ENCODE measurements at regions not wholly inside any gene's neighbourhood (a gene's known extent, or its start where the extent isn't known, plus 50 kb on each side); places are given as distances from the start of the nearest gene placed in this dataset.
"Not testable (repeated sequence)": the region's sequence is repeated elsewhere in the genome, so short reads cannot be mapped to it uniquely, and the experiment has no call there.

DNA sequence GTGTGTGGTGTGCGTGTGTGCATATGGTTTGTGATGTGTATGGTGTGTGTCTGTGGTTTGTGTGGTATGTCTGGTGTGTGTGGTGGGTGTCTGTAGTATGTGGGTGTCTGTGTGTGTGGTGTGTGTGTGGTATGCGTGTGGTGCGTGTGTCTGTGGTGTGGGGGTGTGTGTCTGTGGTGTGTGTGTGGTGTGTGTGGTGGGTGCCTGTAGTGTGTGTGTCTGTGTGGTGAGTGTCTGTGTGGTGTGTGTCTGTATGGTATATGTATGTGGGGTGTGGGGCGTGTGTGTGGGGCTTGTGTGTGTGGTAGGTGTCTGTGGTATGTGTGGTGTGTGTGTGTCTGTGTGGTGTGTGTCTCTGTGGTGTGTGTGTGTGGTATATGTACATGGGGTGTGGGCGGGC, 300.7 kb downstream of the TEX29 start:
- Histone ChIP-seq H3K36me3 (no peaks in the 10 kb centered on the region), H3K4me3 (no peak overlapping the region), H3K27me3 (peaks cover 4% of the 10 kb centered on the region; the same call in 1 of the 2 replicates), H3K9me3 (replicated peaks) (no peaks in the 10 kb centered on the region), H3K4me1 (no peaks in the 10 kb centered on the region), H3K27ac (no peak overlapping the region)
- no peak for DNase-seq

DNA sequence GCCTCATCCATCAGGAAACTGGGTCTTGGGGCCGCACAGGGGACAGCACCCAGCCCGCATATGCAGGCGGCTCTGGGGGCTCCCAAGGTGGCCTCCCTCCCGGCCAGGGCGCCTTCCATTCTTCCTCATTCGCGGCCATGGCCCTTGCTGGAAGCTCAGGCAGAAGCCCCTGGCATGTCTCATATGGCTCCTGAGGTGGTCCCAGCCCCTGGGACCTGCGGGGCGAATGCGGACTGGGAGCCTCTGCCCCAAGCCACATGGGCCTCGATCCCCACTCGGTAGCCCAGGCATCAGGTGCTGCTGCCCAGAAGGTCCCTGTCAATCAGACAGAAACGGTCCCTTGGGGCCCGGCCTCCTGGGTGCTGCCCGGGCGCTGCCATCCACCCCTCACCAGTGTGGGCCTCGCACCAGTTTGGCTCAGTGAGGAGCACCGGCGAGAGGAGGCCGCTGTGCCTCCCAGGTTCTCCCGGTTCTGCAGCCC, 301.6 kb downstream of the TEX29 start:
- H3K27ac ChIP-seq: no peak overlapping the region
- H3K36me3 ChIP-seq: no peaks in the 10 kb centered on the region
- no peak for DNase-seq
- H3K4me3 ChIP-seq: no peak overlapping the region
- no peaks in the 10 kb centered on the region for H3K9me3 ChIP-seq (replicated peaks)
- H3K4me1 ChIP-seq: no peaks in the 10 kb centered on the region
- peaks cover 4% of the 10 kb centered on the region; the same call in 1 of the 2 replicates for H3K27me3 ChIP-seq

DNA sequence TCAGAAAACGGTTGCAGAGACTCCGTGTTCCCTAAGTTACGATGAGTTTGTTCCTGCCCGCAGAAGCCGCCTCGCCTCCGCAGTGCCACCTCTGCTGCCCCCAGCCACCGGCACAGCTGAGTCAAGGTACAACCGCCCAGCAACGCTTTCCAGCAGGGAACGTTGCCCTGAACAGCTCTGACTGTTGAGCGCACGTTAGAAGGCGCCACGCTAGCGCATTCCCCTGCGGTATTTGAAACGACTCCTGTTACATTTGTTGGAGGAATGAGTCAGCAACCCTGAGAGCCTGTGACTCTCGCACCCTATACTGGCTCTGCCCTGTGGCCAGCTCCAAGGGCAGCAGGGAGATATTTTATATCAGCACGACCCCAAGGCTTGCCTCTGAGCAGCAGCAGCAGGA, 302.8 kb downstream of the TEX29 start:
- Histone ChIP-seq H3K4me1 (no peaks in the 10 kb centered on the region), H3K27me3 (peaks cover 10% of the 10 kb centered on the region), H3K27ac (no peak overlapping the region), H3K36me3 (no peaks in the 10 kb centered on the region), H3K9me3 (replicated peaks) (no peaks in the 10 kb centered on the region), H3K4me3 (no peak overlapping the region)
- DNase-seq: no peak

DNA sequence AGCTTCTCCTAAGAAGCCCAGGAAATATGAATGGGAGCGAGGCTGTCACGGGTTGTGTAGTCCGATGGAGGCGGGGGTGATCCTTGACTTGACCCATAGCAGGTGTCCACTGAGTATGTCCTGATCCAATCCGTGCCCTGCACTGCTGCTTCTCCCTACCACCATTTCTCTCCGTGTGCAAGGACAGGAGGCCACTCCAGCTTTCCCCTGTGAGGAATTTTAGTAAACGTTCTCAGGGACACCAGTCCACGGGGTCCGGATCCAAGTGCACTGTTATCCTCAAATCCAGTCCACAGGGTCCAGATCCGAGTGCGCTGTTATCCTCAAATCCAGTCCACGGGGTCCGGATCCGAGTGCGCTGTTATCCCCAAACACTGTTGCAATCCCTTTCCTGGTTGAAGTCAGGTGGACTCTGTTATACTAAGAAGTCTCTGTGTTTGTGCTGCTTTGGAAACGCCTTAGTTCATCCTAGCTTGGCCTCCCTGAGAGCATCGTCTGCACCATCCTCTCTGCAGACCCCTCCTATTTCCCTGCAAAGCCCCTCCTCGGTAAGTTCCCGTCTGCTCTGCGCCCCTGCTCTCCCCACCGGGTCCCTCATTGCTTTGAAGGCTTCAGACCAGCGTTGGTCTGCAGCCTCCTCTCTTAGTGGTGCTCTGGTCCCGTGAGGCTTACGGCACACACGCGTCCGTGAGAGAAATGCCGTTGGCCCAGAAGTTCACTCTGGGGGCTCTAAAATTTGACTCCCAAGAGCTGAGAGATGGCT, 303.5 kb downstream of the TEX29 start:
- no peak for DNase-seq
- H3K4me1 ChIP-seq: no peaks in the 10 kb centered on the region

GRCh38 chr13:111625526-111626315, 305.3 kb downstream of the TEX29 start:
- H3K27ac ChIP-seq: no peak overlapping the region
- no peak overlapping the region for H3K4me3 ChIP-seq
- no peak for DNase-seq
- no peaks in the 10 kb centered on the region for H3K4me1 ChIP-seq
- H3K36me3 ChIP-seq: no peaks in the 10 kb centered on the region
- H3K9me3 ChIP-seq (replicated peaks): no peaks in the 10 kb centered on the region
- H3K27me3 ChIP-seq: peaks cover 13% of the 10 kb centered on the region

More for the DNA sequence above, 303.5 kb downstream of the TEX29 start:
- H3K27ac ChIP-seq: no peak overlapping the region
- no peaks in the 10 kb centered on the region for H3K9me3 ChIP-seq (replicated peaks)
- peaks cover 13% of the 10 kb centered on the region for H3K27me3 ChIP-seq
- no peaks in the 10 kb centered on the region for H3K36me3 ChIP-seq
- H3K4me3 ChIP-seq: no peak overlapping the region

- peaks cover 13% of the 10 kb centered on the region for H3K27me3 ChIP-seq
- H3K9me3 ChIP-seq (replicated peaks): no peaks in the 10 kb centered on the region
These were observed 306.2 kb downstream of the TEX29 start for GRCh38 chr13:111626371-111627305.

DNA sequence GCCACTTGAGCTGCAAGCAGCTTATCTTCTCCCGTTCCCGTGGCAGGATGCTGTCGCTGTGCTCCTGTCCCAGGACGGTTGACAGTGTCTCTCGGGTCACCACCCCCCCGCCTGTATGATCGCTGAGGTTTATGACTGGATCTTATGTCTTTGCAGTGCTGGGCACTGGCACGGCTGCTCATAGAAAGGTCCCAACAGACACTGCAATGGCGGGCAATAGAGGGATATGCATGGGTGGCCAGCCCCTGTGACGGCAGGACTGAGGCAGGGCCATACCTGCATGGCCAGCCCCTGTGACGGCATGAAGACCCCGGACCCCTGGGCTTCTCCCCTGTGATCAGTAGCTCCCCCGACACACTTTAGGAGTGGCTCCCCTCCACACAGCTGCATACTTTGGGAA, 307.2 kb downstream of the TEX29 start:
- no peak for DNase-seq
- no peaks in the 10 kb centered on the region for H3K4me1 ChIP-seq
- no peak overlapping the region for H3K27ac ChIP-seq
- no peaks in the 10 kb centered on the region for H3K9me3 ChIP-seq (replicated peaks)
- no peak overlapping the region for H3K4me3 ChIP-seq
- H3K36me3 ChIP-seq: no peaks in the 10 kb centered on the region
- H3K27me3 ChIP-seq: peaks cover 13% of the 10 kb centered on the region

More at GRCh38 chr13:111626371-111627305, 306.2 kb downstream of the TEX29 start:
- H3K36me3 ChIP-seq: no peaks in the 10 kb centered on the region
- no peak for DNase-seq
- H3K4me1 ChIP-seq: no peaks in the 10 kb centered on the region
- H3K27ac ChIP-seq: no peak overlapping the region
- H3K4me3 ChIP-seq: no peak overlapping the region

DNA sequence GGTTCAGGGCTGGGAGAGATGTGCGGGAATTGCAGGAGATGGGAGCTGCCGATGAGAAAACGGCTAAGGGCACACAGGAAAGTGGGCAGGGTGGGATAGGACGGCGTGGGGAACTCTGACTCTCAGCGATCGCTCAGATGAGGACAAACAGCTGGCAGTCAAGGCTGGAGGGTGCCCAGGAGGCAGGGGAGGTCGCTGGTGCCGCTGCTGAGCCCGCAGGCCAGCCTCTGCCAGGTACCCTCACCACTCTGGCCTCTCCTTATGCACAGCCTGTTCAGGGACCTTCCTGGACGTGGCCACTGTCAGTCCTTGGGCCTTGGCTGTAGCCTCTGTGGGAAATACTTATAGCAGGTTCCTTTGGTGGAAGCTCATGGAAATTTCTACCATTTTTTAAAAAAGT, 308.6 kb downstream of the TEX29 start:
- H3K27ac ChIP-seq: no peak overlapping the region
- no peaks in the 10 kb centered on the region for H3K36me3 ChIP-seq
- no peaks in the 10 kb centered on the region for H3K9me3 ChIP-seq (replicated peaks)
- DNase-seq: no peak
- no peaks in the 10 kb centered on the region for H3K4me1 ChIP-seq
- H3K4me3 ChIP-seq: no peak overlapping the region
- peaks cover 13% of the 10 kb centered on the region for H3K27me3 ChIP-seq

GRCh38 chr13:111629457-111629856, 309.0 kb downstream of the TEX29 start:
- no peaks in the 10 kb centered on the region for H3K36me3 ChIP-seq
- no peaks in the 10 kb centered on the region for H3K9me3 ChIP-seq (replicated peaks)
- DNase-seq: no peak
- H3K4me1 ChIP-seq: no peaks in the 10 kb centered on the region
- no peak overlapping the region for H3K4me3 ChIP-seq
- H3K27me3 ChIP-seq: peaks cover 13% of the 10 kb centered on the region
- no peak overlapping the region for H3K27ac ChIP-seq

GRCh38 chr13:111629926-111630325, 309.5 kb downstream of the TEX29 start:
- no peak overlapping the region for H3K27ac ChIP-seq
- peaks cover 13% of the 10 kb centered on the region for H3K27me3 ChIP-seq
- no peak overlapping the region for H3K4me3 ChIP-seq
- no peaks in the 10 kb centered on the region for H3K9me3 ChIP-seq (replicated peaks)
- DNase-seq: no peak
- H3K4me1 ChIP-seq: no peaks in the 10 kb centered on the region
- H3K36me3 ChIP-seq: no peaks in the 10 kb centered on the region

GRCh38 chr13:111630406-111630805, 310.0 kb downstream of the TEX29 start:
- Histone ChIP-seq H3K27ac (no peak overlapping the region), H3K36me3 (no peaks in the 10 kb centered on the region), H3K27me3 (peaks cover 13% of the 10 kb centered on the region), H3K4me1 (no peaks in the 10 kb centered on the region), H3K4me3 (no peak overlapping the region), H3K9me3 (replicated peaks) (no peaks in the 10 kb centered on the region)
- no peak for DNase-seq

- not testable (repeated sequence) for H3K4me3 ChIP-seq; H3K27me3 ChIP-seq; H3K36me3 ChIP-seq; H3K4me1 ChIP-seq; H3K27ac ChIP-seq; DNase-seq; H3K9me3 ChIP-seq (replicated peaks)
These were observed 310.8 kb downstream of the TEX29 start for GRCh38 chr13:111631271-111631670.

GRCh38 chr13:111632906-111633305, 312.5 kb downstream of the TEX29 start:
- H3K27me3 ChIP-seq: peaks cover 3% of the 10 kb centered on the region; the same call in 1 of the 2 replicates
- no peaks in the 10 kb centered on the region for H3K4me1 ChIP-seq
- H3K36me3 ChIP-seq: no peaks in the 10 kb centered on the region
- H3K4me3 ChIP-seq: no peak overlapping the region
- no peak overlapping the region for H3K27ac ChIP-seq
- DNase-seq: no peak
- no peaks in the 10 kb centered on the region for H3K9me3 ChIP-seq (replicated peaks)

- H3K9me3 ChIP-seq (replicated peaks): no peaks in the 10 kb centered on the region
- H3K36me3 ChIP-seq: no peaks in the 10 kb centered on the region
- H3K4me3 ChIP-seq: no peak overlapping the region
- 0 out of 2 replicates have a peak, but pooled peaks cover 2% of the 10 kb centered on the region for H3K27me3 ChIP-seq
- H3K27ac ChIP-seq: no peak overlapping the region
- no peak for DNase-seq
- H3K4me1 ChIP-seq: no peaks in the 10 kb centered on the region
These were observed 313.0 kb downstream of the TEX29 start for GRCh38 chr13:111633401-111633800.

Data from SJCRH30 (cell line).